Cardiac fibroblast (primary cell): ENCODE measurements at regions not wholly inside any gene's neighbourhood (a gene's known extent, or its start where the extent isn't known, plus 50 kb on each side); places are given as distances from the start of the nearest gene placed in this dataset.
"Not testable (repeated sequence)": the region's sequence is repeated elsewhere in the genome, so short reads cannot be mapped to it uniquely, and the experiment has no call there.

ENCODE experiments used
- DNase-seq, 2 donors: peaks; one replicate each; pipeline versions ENCODE4 v3.0.0 to v3.0.0-alpha.2; 2010; ENCODE audit warnings: low read depth in 2 of 2
- H3K4me3 ChIP-seq, 2 donors: replicated peaks in 1 of 2; 1 replicate in 1 of 2; 2 replicates in 1 of 2; pipeline ENCODE4 v1.5.1; 2011; ENCODE audit warnings: low read depth in 2 of 2, low read length in 2 of 2, mild to moderate bottlenecking in 2 of 2, moderate library complexity in 1 of 2
- TF ChIP-seq, protein P1 (sequence below): IDR thresholded peaks from one replicate; pipeline ENCODE4 v1.5.1; 2011; ENCODE audit warnings: low read depth, mild to moderate bottlenecking, low read length, inconsistent platforms

DNA sequence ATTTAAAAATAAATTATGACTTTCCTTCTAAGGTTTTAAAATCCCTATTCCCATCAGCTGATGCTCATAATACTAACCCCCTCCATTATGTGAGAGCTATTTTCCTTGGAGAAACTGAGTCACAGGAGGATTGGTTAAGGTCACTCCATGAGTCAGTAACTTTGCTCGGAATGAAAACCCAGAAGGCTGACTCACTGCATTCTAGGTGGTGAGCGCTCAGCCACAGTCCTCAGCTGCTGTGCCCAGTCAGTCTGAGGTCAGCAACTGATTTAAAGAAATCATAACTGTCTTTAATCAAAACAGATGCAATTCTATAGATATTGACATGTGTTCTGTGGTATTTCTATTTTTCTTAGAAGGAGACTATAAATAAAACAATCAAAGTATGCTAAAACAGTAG lies 359.2 kb downstream of the GJA1 start:
- TF ChIP-seq, protein P1, sequence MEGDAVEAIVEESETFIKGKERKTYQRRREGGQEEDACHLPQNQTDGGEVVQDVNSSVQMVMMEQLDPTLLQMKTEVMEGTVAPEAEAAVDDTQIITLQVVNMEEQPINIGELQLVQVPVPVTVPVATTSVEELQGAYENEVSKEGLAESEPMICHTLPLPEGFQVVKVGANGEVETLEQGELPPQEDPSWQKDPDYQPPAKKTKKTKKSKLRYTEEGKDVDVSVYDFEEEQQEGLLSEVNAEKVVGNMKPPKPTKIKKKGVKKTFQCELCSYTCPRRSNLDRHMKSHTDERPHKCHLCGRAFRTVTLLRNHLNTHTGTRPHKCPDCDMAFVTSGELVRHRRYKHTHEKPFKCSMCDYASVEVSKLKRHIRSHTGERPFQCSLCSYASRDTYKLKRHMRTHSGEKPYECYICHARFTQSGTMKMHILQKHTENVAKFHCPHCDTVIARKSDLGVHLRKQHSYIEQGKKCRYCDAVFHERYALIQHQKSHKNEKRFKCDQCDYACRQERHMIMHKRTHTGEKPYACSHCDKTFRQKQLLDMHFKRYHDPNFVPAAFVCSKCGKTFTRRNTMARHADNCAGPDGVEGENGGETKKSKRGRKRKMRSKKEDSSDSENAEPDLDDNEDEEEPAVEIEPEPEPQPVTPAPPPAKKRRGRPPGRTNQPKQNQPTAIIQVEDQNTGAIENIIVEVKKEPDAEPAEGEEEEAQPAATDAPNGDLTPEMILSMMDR = no peak
- H3K4me3 ChIP-seq = no peak overlapping the region
- DNase-seq = peak; percentile 76 to 95

DNA sequence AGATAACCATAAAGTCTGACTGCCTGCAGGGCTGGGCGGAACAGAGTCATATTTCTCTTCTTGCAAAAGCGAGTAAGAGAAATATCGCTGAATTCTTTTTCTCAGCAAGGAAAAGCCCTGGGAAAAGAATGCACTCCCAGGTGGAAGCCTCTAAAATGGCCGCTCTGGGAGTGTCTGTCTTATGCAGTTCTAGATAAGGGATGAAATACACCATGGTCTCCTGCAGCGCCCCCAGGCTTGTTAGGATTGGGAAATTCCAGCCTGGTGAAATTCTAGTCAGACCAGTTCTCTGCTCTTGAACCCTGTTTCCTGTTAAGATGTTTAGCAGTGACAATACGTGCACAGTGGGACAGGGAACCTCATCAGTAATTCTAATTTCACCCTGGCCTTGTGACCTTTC lies 362.2 kb downstream of the GJA1 start:
- not testable (repeated sequence) for DNase-seq, H3K4me3 ChIP-seq

DNA sequence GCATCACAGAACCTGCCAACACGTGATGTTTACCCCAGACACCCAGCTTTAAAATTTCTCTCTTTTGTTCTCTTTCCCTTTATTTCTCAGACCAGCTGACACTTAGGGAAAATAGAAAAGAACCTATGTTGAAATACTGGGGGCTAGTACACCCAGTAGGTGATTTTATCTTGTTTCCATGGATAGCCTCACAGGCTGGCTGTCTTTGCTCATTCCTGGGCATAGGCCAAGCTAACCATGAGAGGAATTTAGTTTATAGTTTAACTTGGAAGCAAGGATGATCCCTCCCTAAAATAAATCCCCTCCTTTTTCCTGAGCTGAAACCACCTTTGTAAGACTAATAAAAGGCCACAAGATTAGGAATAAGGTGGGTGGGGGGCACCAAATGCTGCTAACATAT lies 362.7 kb downstream of the GJA1 start:
- H3K4me3 ChIP-seq = not testable (repeated sequence)

DNA sequence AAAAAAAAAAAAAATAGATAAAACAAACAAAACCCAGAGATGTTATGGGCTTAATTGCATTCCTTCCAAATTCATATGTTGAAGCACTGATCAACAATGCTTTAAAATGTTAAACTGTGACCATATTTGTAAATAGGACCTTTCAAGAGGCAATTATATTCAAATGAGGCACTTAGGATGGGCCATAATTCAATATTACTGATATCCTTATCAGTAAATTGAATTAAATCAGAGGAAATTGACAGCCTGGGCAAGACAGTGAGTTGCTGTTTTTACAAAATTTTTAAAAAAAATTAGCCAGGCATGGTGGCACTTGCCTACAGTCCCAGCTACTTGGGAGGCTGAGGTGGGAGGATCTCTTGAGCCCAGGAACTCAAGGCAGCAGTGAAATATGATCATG lies 364.1 kb downstream of the GJA1 start:
- no peak for DNase-seq
- TF ChIP-seq, protein P1 = no peak
- no peak overlapping the region for H3K4me3 ChIP-seq

More for the DNA sequence above, 362.7 kb downstream of the GJA1 start:
- peak; percentile 18 to 54 for DNase-seq

DNA sequence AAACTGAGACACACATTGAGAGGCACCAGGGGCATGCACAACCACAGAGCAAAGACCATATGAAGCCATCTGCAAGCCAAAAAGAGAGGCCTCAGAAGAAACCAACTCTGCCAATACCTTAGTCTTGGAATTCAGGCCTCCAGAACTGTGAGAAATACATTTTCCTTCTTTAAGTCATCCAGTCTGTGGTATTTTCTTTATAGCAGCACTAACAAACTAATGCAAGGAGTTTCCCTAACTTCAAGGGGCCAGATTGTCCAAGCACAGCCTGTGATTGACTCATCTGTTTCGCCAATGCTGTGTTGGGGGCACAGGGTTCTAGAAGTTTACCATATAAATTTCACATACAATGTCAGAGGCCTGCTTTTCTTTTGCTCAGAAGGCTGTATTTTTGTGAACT lies 364.6 kb downstream of the GJA1 start:
- no peak overlapping the region for H3K4me3 ChIP-seq
- TF ChIP-seq, protein P1 = no peak
- peak in 1 of 2 donors; percentile 49 for DNase-seq

DNA sequence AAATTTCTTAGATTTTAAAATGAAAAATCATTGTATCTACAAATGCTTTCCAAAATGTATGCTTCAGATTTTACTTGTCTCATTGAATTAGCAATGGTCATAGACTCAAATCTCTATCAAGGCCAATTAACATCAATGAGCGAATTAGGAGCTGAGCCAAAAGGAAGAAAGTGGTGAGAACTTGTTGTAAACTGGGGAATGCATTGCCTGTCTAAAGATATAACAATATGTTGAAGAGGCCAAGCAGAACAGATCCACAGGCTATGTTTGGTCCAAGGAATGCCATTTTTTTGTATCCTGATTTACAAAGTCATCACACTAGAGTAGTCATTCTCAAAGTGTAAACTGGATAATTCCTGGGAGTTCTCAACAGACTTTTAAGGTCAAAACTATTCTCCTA lies 370.7 kb downstream of the GJA1 start:
- no peak for DNase-seq
- H3K4me3 ChIP-seq = no peak overlapping the region
- TF ChIP-seq, protein P1 = no peak

DNA sequence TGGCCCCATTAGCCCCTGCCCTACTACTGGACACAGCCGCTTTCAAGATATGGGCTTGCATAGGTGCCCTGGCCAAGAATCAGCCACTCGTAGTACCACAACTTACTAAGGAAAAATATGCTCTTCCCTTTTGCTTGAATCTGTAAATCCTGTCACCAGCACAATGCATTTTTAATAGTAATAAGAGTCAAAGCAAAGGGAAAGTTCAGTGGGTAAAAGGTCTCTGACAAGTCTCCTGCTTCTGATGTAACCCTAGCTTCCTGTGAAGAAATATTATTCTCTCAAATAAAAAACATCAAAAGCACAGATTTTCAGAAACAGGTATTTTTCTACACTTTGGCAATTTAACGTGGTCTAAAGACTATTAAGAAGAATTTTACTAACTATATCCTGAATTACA lies 373.8 kb downstream of the GJA1 start:
- TF ChIP-seq, protein P1 = no peak
- peak; percentile 37 to 52 for DNase-seq
- no peak overlapping the region for H3K4me3 ChIP-seq

DNA sequence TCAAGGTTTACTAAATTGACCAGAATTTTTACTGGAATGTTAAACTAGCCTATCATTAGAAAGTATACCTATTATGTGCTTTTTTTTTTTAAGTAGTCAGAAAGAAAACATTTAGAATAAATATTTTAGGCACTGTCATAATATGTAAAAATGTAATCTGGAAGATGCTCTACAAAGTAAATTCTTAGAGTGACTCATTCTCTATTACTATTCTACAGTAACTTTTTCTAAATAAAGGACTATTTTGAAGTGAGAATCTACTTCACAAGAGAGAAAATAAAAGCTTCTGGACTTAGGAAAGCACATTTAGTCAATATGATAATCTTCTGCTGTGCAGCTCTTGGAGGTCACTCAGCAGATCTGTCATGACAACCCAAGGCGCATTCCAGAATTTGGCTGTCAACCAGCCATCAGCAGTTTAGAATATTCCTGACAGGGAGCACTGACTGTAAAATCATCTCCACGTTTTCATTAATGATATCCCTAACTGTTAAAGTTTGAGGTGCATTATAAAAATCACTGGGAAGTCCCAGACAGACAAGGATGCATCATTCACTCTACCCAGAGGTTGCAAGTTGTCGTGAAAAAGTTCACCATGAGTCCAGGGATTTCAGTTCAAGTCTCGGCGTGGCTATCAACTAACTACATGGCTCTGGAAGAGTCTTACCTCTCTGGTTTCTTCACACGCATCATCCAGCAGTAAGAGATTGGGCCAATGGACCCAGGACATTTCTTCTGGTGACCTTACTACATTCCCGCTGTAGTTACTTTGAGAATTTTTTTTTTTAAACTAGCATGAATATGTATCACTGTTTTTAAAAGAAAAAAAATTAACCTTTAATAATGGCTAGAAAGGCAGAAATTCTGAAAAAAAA lies 374.9 kb downstream of the GJA1 start:
- no peak for DNase-seq
- no peak overlapping the region for H3K4me3 ChIP-seq
- TF ChIP-seq, protein P1 = no peak
